ENCODE measurements at regions not wholly inside any gene's neighbourhood (a gene's known extent, or its start where the extent isn't known, plus 50 kb on each side); places are given as distances from the start of the nearest gene placed in this dataset.

- no peak for TF ChIP-seq LEF1 (IDR thresholded peaks at IDR 0.05; ENCODE audit: borderline replicate concordance)
- TF ChIP-seq SUZ12 (IDR thresholded peaks at IDR 0.05) = no peak
- no peak for TF ChIP-seq TARDBP (IDR thresholded peaks at IDR 0.05)
- TF ChIP-seq FOXM1 (IDR thresholded peaks at IDR 0.05; ENCODE audit: borderline replicate concordance) = no peak
- no peak for TF ChIP-seq ARNT (IDR thresholded peaks at IDR 0.05)
- TF ChIP-seq ELF4 (IDR thresholded peaks at IDR 0.05) = no peak
- TF ChIP-seq FOXA1 (IDR thresholded peaks at IDR 0.05) = no peak
- no peak for TF ChIP-seq SP1 (IDR thresholded peaks at IDR 0.05)
- TF ChIP-seq ZNF384 (IDR thresholded peaks at IDR 0.05) = no peak
- no peak for TF ChIP-seq BHLHE40 (IDR thresholded peaks at IDR 0.05; ENCODE audit: borderline replicate concordance)
- TF ChIP-seq PKNOX1 (IDR thresholded peaks at IDR 0.05) = no peak
Observed at GRCh38 chr2:116645155-116645554, 1169.3 kb upstream of the DDX18 start.

Data from HEK293T (cell line).